ENCODE measurements at regions not wholly inside any gene's neighbourhood (a gene's known extent, or its start where the extent isn't known, plus 50 kb on each side); places are given as distances from the start of the nearest gene placed in this dataset.
"Not testable (repeated sequence)": the region's sequence is repeated elsewhere in the genome, so short reads cannot be mapped to it uniquely, and the experiment has no call there.

- FAIRE-seq (no peak), DNase-seq (ENCODE audit: insufficient read length, low spot score) (no peak)
Measured at GRCh38 chr5:168085261-168086031, 206.0 kb upstream of the WWC1 start.

- DNase-seq (ENCODE audit: insufficient read length, low spot score) (no peak), FAIRE-seq (no peak)
Measured at GRCh38 chr5:168086104-168086610, 205.3 kb upstream of the WWC1 start.

GRCh38 chr5:168086746-168087145 lies 204.7 kb upstream of the WWC1 start:
- FAIRE-seq (no peak), DNase-seq (ENCODE audit: insufficient read length, low spot score) (no peak)

- FAIRE-seq (no peak), DNase-seq (ENCODE audit: insufficient read length, low spot score) (no peak)
Measured at GRCh38 chr5:168088410-168089173, 202.9 kb upstream of the WWC1 start.

GRCh38 chr5:168089201-168089887 lies 202.1 kb upstream of the WWC1 start:
- FAIRE-seq, result no peak

GRCh38 chr5:168092209-168093185 lies 198.9 kb upstream of the WWC1 start:
- FAIRE-seq (no peak), DNase-seq (ENCODE audit: insufficient read length, low spot score) (no peak)

More at GRCh38 chr5:168089201-168089887, 202.1 kb upstream of the WWC1 start:
- no peak for DNase-seq (ENCODE audit: insufficient read length, low spot score)

- DNase-seq (ENCODE audit: insufficient read length, low spot score) (no peak), FAIRE-seq (no peak)
Measured at GRCh38 chr5:168093200-168093910, 198.1 kb upstream of the WWC1 start.

GRCh38 chr5:168096525-168096924 lies 194.9 kb upstream of the WWC1 start:
- no peak for DNase-seq (ENCODE audit: insufficient read length, low spot score)
- FAIRE-seq, result no peak

- FAIRE-seq (no peak), DNase-seq (ENCODE audit: insufficient read length, low spot score) (no peak)
Measured at GRCh38 chr5:168097876-168098653, 193.4 kb upstream of the WWC1 start.

- DNase-seq (ENCODE audit: insufficient read length, low spot score) (no peak), FAIRE-seq (no peak)
Measured at GRCh38 chr5:168101352-168101751, 190.1 kb upstream of the WWC1 start.

- not testable (repeated sequence) for DNase-seq (ENCODE audit: insufficient read length, low spot score); FAIRE-seq
Measured at GRCh38 chr5:168103018-168103417, 188.4 kb upstream of the WWC1 start.

GRCh38 chr5:168104350-168104749 lies 187.1 kb upstream of the WWC1 start:
- no peak for FAIRE-seq

GRCh38 chr5:168104811-168105481 lies 186.5 kb upstream of the WWC1 start:
- no peak for FAIRE-seq
- DNase-seq (ENCODE audit: insufficient read length, low spot score), result no peak

More at GRCh38 chr5:168104350-168104749, 187.1 kb upstream of the WWC1 start:
- no peak for DNase-seq (ENCODE audit: insufficient read length, low spot score)

- DNase-seq (ENCODE audit: insufficient read length, low spot score), result no peak
- no peak for FAIRE-seq
Measured at GRCh38 chr5:168106008-168106761, 185.3 kb upstream of the WWC1 start.

GRCh38 chr5:168109441-168109840 lies 182.0 kb upstream of the WWC1 start:
- no peak for DNase-seq (ENCODE audit: insufficient read length, low spot score)
- no peak for FAIRE-seq

GRCh38 chr5:168110384-168110783 lies 181.1 kb upstream of the WWC1 start:
- no peak for DNase-seq (ENCODE audit: insufficient read length, low spot score)
- no peak for FAIRE-seq
